LNCAP (cell line): ENCODE measurements at regions not wholly inside any gene's neighbourhood (a gene's known extent, or its start where the extent isn't known, plus 50 kb on each side); places are given as distances from the start of the nearest gene placed in this dataset.
A peak's percentile ranks its signal among the peaks of the same experiment; 100 is the strongest.

Source experiments
- TF ChIP-seq, protein P1 (sequence below): fragments of 450-650 bp; IDR thresholded peaks from 2 replicates; pipeline ENCODE4 v1.5.1; 2017; ENCODE audit warnings: mild to moderate bottlenecking

DNA sequence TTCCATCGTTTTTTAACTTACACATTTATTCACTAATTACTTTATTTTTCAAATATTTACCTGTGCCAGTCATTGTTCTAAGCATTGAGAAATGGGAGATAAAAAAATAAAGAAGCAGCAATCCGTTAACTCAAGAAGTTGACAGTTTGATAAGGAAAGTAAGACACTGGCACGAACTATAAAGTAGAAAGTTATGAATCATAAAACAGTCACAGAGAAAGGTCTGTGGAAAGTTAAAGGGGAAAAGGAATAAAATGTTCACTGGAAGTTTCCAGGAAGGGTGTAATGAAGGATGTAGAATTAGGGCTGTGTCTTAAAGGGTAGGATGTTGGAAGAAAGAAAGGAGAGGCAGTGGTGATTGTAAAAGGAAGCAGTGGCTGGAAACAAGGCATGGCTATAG lies 118.9 kb downstream of the RDH14 start:
- TF ChIP-seq, protein P1, sequence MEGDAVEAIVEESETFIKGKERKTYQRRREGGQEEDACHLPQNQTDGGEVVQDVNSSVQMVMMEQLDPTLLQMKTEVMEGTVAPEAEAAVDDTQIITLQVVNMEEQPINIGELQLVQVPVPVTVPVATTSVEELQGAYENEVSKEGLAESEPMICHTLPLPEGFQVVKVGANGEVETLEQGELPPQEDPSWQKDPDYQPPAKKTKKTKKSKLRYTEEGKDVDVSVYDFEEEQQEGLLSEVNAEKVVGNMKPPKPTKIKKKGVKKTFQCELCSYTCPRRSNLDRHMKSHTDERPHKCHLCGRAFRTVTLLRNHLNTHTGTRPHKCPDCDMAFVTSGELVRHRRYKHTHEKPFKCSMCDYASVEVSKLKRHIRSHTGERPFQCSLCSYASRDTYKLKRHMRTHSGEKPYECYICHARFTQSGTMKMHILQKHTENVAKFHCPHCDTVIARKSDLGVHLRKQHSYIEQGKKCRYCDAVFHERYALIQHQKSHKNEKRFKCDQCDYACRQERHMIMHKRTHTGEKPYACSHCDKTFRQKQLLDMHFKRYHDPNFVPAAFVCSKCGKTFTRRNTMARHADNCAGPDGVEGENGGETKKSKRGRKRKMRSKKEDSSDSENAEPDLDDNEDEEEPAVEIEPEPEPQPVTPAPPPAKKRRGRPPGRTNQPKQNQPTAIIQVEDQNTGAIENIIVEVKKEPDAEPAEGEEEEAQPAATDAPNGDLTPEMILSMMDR = no peak

DNA sequence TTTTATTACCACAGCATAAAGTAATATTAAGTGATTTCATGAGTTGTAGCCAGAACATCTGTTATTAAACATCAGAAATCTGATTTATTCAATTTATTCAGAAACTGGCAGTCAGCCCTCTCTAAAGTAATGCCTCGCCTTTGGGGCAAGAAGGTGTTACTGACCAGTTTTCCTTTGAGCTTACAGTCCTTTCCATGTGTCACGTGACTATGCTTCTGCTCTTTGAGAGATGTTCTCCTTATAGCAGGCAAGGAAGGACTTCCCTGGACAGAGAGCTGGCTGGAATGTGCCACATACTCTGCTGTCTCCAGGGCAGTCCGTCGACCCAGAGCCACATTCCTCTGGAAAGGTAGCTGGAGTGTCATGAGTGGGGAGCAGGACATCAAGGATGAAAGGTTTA lies 119.7 kb downstream of the RDH14 start:
- TF ChIP-seq, protein P1 = no peak

DNA sequence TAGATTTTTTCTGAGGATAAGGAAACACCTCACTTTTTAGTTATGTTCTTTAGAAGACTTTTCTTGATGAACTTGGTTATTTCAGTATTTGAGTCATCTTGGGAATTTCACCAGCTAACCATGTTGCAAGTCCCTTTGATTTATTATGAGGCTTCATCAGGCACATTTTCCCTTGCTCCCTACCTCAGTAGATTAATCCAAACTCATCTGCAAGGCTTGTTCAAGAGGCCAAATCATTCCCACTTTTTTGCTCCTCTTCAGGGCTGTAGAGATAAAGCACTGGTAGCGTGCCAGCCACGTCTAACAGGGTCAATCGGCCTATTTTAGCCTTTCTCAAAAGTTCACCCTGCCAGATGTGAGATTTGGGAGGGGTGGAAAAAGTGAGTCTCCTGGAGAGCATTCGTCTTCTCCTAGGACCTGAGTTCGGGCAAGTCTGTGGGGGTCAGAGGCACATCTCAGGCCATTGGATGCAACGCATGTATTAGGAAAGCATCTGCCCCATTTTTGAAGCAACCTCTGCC lies 120.3 kb downstream of the RDH14 start:
- TF ChIP-seq, protein P1 = no peak

DNA sequence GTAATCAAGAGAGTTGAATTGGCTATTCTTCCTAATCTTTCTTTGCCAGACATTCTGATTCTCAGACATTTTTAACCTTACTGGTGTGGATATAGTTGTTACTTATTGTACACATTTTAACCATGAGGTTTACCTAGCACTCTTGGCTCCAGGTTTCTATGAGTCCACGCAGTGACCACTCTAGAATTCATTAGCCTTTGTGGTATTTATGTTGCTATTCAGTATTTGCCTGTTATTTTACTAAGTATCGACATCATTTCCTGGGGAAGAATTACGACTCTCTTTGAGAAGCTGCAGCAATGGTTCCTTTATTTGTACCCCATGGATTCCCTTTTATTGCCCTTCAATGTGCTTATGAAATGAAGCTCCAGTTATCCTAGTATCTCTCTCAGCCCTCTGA lies 120.7 kb downstream of the RDH14 start:
- TF ChIP-seq, protein P1 = no peak

DNA sequence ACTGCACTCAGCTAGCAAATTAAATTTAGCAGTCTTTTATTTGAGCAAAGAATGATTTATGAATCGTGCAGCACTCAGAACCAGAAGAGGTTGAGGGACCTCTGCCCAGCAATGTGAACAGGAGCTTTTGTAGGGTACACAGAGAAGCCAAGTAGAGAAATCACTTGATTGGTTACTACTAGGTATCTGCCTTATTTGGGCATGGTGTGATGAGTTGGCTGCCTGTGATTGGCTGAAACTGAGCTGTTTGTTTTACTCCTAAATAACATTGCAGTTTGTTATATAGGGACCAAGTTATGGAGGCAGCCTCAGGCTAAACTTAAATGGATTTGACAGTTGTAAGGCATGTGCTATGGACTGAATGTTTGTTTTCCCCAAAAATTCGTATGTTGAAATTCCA lies 122.5 kb downstream of the RDH14 start:
- TF ChIP-seq, protein P1 = no peak

DNA sequence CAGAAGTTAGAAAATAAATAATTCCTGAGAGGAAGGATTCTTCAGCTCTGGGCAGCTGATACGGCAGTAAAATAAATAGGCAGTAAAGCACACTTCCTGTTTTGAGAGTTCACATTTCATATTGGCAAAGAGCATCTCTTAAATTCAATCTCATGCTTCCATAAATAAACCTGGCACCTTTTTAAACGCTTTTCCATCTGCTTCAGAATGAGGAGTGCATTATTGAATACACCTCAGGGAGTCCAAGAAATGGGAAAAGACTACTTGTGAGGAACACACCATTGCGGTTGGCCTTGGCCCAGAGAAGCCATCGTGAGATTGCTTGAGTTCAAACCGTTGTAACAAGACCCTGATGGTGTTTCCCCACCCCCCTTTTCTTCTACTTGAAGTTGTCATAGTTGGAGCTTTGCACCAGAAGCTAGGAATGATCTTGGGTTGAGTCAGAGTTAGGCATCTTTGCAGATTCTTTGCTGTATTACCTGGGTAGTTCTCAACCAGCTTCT lies 123.9 kb downstream of the RDH14 start:
- TF ChIP-seq, protein P1 = no peak

DNA sequence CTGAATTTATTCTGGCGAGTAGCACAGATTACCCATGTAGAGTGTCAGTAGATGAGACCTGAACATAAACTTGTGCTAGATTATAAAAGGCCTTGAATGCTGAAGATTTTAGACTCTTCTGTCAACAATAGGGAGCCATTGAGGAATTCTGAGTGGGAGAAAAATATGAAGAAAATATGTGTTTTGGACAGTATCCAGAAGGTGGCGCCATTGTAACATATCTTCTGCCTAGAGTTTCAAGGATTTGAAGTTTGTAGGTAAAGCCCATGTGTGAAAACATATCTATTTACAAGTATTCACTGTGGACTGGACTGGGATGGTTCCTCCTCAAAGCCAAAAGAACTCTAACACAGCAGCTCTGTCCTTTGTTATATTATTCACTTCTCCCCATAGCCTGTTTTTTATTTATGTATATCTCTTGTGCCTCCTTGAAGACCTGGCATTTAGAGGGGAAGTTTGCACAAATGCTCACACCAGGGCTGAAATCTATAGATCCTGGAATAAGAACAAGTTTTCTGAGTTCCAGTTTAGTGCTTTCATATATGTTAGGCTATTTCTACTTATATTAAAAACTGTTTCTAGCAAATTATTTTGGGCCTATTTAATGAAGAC lies 124.9 kb downstream of the RDH14 start:
- TF ChIP-seq, protein P1 = peak; percentile 56; the same call in 1 of the 2 replicates
